ENCODE measurements at regions not wholly inside any gene's neighbourhood (a gene's known extent, or its start where the extent isn't known, plus 50 kb on each side); places are given as distances from the start of the nearest gene placed in this dataset.

GRCh38 chr20:11245431-11245830 lies 571.6 kb upstream of the JAG1 start:
- DNase-seq, result no peak

DNA sequence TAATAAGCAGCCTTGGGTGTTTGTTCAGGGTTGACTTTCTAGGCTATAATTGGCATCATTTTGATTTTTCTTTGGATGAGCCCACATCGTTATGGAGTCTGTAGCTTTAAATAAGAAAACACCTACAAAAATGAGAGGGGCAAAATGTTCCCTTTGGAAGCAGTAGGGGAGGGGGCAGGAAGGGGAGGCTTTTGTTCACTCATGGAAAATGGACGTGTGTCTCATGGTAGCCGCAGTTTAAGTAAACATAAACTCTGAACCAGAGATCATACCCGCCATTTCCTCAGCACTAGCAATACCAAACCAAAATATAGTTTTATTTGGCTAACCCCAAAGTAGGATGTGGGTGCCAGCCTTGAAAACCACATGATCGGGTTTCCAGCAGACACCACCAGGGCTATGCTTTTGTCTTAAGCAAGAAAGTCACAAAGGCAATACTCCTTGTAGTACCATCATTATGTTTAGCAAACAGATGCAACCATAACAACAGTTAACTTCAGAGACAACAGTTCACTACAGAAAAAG lies 572.5 kb upstream of the JAG1 start:
- DNase-seq, result no peak

DNA sequence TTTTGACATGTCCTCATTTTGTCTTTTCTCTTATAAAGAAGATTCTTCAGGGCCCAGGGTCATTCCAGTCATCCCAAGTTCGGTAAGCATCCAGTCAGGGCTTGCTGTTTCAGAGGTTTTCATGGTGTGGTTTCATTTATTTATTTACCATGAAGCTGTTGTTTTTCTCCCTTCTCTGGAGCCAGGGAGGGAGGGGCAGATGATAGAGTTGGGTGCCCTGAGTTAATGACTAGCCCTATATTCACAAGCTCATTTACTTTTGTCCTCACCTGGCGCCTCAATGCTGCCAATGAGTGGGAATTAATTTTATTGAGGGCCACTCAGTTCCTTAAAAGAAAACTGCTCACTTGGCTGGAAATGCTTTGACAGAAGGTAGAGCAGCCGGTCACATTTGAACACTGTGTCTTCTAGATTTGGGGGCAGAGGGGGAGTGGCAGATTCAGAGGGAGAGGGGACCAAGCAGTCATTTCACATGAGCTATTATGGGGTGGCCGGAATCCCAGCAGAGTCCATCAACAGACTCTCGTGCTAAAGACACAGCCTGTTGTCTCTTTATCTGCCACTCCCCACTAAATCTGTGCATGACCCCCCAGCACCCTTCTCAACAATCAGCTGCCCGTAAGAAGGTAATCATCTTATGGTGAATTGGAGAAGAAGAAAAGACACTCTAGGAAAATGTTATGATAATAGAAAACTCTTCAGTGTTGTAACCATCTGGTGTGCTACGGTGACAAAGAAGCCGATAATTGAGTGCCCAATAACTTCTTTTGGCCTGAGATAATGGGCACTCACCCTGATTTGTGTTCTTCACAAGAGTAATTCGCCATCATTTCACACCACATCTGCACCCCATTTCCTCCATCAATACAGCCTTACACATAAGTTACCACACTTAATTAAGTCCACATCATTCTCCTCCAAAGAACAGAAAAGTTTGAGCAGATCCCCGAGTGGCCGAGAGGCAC lies 573.5 kb upstream of the JAG1 start:
- DNase-seq, result no peak

DNA sequence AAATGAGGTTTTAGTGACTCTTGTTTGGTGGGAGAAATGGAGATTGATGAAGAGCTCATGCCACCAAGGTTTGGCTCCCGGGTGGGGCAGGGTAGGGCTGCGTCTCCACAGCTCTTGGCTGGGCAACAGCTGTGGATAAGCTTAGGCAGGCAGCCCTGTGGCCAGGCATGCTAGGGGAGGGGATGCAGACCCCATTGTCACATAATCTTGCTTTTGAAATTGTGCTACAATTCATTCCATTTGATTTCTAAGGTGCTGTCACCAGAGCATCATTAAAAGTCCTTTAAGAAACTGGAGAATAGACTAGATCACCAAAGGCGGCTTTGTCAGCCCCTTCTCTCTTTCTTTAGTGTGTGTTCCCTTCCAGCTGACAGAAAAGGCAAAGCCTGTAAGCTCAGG lies 574.2 kb upstream of the JAG1 start:
- DNase-seq, result no peak

- peak in 16 of 51 donors; percentile 6 to 53 (median 26) for DNase-seq
Measured at GRCh38 chr20:11248687-11249638, 575.2 kb upstream of the JAG1 start.

- no peak for DNase-seq
Measured at GRCh38 chr20:11249683-11250082, 575.9 kb upstream of the JAG1 start.

DNA sequence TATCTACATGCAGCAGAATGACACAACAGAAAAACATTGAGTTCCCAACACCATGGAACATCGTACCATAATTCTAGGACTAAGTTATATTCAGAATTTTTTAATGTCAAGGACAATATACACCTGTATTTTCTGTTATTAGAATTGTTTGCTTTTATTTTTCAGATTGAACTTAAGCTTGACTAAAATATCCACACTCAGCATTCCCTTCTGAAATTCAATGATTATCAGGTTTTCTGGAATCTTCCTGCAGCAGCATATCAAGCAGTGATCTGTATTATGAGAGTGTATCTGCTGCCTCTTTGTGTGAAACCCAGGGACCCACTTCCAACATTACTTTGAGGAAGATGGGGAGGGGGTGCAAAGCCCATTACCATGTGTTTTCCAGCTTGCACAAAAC lies 578.6 kb upstream of the JAG1 start:
- DNase-seq, result no peak

DNA sequence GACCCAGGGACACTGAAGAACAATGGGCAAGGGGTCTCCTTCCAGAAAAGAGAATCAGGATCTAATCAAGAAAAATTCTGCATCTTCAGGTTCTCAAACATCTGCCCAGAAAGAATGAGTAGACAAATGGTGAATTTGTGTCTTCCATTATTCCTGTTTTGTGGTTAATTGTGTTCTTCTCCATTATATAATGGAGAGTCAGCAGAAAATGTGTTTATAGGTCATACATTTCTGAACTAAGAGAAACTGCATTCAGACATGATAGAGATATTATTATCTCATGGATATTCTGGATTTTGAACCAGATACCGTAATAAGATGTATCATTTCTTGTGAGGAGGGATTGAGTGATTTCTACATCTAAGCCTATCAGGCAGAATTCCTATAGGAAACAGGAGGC lies 581.7 kb upstream of the JAG1 start:
- DNase-seq, result no peak

DNA sequence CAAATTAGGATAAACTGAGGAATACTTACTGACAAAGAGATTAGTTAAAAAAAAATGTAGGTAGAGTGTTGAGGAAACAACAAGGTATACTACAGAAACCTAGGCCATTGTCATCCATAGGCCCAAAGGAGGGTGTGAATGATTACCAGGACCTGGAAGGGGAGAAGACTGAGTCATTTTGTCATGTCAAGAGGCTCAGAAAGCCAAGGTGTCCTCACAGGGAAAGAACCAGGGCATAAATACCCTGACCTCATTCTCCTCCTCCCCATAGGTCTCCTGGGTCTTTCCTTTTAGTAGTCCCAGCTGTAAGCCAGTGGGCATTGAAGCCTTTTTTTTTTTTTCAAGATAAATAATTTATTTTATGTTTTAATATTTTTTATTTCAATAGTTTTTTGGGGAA lies 582.1 kb upstream of the JAG1 start:
- no peak for DNase-seq

DNA sequence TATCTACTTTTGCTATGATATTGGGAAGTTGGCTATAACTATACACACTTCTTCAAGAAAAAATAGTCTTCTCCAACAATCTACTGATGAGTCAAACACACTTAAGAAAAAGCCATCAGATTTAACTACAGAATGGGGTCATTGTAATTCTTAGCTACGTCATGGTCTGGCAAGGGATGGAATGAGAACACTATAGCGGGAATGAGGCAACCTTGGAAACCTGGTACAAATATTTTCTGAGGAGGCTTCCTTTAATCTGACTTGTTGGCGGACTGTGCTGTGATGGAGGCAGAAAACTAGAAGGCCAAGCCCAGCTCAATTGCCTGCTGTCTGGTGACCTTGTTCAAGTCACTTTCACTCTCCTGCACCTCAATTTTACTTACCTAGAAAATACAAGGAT lies 586.8 kb upstream of the JAG1 start:
- DNase-seq, result no peak

DNA sequence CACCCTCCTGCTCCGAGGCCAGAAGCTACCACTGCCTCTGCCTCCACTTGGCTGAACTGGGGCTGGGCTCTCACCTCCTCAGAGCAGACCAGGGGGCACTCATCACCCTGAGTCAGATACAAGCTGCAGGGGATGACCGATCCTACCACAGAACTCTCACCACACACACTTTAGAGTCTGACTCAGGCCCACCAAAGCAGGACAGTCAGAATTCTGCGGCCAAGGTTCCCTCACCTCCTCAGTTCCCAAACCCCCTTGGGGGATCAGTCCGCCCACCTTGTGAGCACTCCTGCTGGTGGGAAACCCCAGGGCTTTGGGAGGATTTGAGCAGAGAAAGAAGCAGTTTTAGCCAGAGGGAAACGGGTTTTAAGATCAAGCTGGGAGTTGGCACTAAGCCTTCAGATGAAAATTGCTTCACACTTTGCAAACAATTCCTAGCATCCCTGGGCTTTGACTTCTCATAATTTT lies 587.8 kb upstream of the JAG1 start:
- DNase-seq, result no peak

DNA sequence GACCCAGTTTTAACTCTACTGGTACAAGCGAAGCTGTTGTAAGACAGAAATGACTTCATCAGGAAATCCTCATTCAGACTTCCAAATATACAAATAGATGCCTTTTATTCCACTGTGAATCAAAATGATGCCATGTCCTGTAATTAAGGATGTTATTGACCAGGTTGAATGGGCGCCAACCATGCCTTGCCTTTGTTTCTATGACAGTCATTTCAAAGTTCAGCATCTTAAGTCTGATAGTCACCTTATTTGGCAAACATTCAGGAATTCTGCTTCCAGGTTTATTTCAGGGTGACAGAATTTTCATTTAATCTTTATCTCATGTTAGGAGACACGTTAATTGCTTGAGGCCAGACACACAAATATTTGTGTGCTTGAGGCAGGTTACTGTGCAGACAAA lies 592.8 kb upstream of the JAG1 start:
- peak in 2 of 51 donors; percentile 11 to 32 for DNase-seq

- peak in 24 of 51 donors; percentile 4 to 77 (median 24) for DNase-seq
Measured at GRCh38 chr20:11267131-11267761, 593.4 kb upstream of the JAG1 start.

DNA sequence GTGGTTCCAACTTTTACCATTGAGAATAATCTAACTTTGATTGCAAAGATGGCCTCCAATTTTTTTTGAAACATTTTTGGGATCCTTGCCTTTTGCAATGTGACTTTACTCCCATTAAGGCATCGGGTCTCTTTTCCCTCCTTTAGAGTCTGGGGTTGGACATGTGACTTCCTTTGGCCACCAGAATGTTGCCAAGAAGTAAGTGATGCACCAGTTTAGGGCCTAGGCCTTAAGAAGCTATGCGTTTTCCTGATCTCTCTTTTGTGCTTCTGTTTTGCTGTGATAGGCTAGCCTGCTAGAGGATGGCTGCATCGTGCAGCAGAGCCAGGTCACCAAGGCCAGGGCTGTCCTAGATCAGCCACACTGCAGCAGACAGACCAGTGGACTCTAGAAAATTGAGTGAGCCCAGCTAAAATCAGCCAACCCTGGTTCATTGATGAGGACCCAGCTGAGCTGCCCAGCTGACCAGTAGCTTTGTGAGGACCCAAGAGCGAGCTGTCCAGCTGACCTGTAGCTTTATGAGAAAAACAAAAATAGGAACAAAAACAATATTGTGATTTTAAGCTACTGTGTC lies 594.0 kb upstream of the JAG1 start:
- DNase-seq, result peak in 1 of 51 donors; percentile 12

GRCh38 chr20:11270566-11270965 lies 596.8 kb upstream of the JAG1 start:
- DNase-seq, result no peak

- DNase-seq, result no peak
Measured at GRCh38 chr20:11271319-11271718, 597.5 kb upstream of the JAG1 start.

- DNase-seq, result no peak
Measured at GRCh38 chr20:11271920-11272594, 598.3 kb upstream of the JAG1 start.

- peak in 21 of 51 donors; percentile 2 to 73 (median 29) for DNase-seq
Measured at GRCh38 chr20:11274141-11274594, 600.4 kb upstream of the JAG1 start.

DNA sequence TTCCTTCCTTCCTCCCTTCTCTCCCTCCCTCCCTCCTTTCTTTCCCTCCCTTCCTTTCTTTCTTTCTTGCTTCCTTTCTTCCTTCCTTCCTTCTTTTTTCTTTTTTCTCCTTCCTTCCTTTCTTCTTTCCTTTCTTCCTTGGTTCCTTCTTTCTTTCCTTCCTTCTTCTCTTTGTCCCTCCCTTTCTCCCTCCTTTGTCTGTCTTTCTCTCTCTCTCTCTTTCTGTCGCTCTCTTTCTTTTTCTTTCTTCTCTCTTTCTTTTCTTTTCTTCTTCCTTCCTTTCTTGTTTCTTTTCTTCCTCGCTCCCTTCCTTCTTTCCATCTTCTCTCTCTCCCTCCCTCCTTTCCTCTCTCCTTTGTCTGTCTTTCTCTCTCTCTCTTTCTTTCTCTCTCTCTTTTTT lies 601.9 kb upstream of the JAG1 start:
- no peak for DNase-seq

GRCh38 chr20:11277170-11277569 lies 603.4 kb upstream of the JAG1 start:
- no peak for DNase-seq
